ENCODE measurements at regions not wholly inside any gene's neighbourhood (a gene's known extent, or its start where the extent isn't known, plus 50 kb on each side); places are given as distances from the start of the nearest gene placed in this dataset.
"Not testable (repeated sequence)": the region's sequence is repeated elsewhere in the genome, so short reads cannot be mapped to it uniquely, and the experiment has no call there.

GRCh38 chr11:71089571-71089970, 162.8 kb downstream of the SHANK2 start:
- DNase-seq (ENCODE audit: low read depth, low spot score) (no peak), ATAC-seq (no peak)
- no TSS peak for BruUV-seq (replicated peaks)
- H3K9me3 ChIP-seq (ENCODE audit: control insufficient read depth, insufficient read depth, low read depth, low read length) = no peaks in the 10 kb centered on the region
- no peaks in the 10 kb centered on the region for H3K27me3 ChIP-seq (ENCODE audit: control insufficient read depth, insufficient read depth, low read length)
- H3K36me3 ChIP-seq (ENCODE audit: control insufficient read depth, insufficient read depth, low read length) = no peaks in the 10 kb centered on the region
- TF ChIP-seq TCF7L2 (IDR thresholded peaks at IDR 0.05; ENCODE audit: low read depth, low read length) (no peak), POLR2AphosphoS5 (IDR thresholded peaks at IDR 0.05; ENCODE audit: low read depth, low read length) (no peak), REST (IDR thresholded peaks at IDR 0.05; ENCODE audit: insufficient read depth in 1 of 2, low read depth in 2 of 2, low read length in 1 of 2) (no peak), CTCF (IDR thresholded peaks at IDR 0.05) (no peak), SIN3A (IDR thresholded peaks at IDR 0.05; ENCODE audit: borderline replicate concordance, insufficient read depth, low read depth, low read length) (no peak)
- H3K4me3 ChIP-seq (ENCODE audit: low read depth in 2 of 2, low read length in 2 of 2) = no peak overlapping the region
- ChIA-PET CTCF (no interaction called here), POLR2A (no interaction called here)
- no peak overlapping the region for H3K27ac ChIP-seq (ENCODE audit: low read length)
- H3K4me1 ChIP-seq (ENCODE audit: control insufficient read depth, insufficient read depth, low read length) = no peaks in the 10 kb centered on the region
- in situ Hi-C loops (cut with HindIII; ENCODE audit: low pct_unique_long_range_greater_than_20kb, low sequenced_read_pairs) (no loop called here), intact Hi-C loops (cut with micrococcal nuclease; ENCODE audit: unreplicated experiment) (loop anchor here (2.0 kb wide), 1 partner anchor 283 kb away; no protein-coding TSS in a partner anchor)

DNA sequence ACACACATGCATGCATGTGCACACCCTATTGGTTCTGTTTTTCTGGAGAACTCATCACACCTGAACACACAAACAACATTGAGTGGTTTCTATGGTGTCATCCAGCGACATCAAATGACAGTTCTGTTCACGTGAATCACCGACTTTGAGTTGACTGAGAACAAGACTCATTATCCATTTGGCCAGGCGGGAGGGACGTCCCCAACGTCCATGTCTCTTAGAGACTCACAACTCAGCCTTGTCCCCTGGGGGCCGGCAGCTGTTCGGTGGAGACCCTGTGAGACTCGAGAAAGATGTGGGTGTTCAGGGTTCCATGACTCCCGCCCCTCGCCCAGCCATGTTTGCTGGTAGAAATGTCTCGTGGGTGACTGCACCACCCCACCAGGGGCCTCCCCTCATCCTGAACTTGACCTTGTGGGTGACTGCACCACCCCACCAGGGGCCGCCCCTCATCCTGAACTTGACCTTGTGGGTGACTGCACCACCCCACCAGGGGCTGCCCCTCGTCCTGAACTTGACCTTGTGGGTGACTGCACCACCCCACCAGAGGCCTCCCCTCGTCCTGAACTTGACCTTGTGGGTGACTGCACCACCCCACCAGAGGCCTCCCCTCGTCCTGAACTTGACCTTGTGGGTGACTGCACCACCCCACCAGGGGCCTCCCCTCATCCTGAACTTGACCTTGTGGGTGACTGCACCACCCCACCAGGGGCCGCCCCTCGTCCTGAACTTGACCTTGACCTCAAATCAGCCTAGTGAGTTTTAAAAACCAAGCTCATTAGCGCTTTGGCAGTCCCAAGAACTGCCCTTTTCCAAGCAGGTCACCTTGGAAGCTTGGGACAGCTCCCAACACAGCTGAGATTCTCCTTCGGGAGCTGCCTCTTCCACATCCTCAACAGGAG, 163.8 kb downstream of the SHANK2 start:
- H3K4me1 ChIP-seq (ENCODE audit: control insufficient read depth, insufficient read depth, low read length); CTCF ChIA-PET: not testable (repeated sequence)

DNA sequence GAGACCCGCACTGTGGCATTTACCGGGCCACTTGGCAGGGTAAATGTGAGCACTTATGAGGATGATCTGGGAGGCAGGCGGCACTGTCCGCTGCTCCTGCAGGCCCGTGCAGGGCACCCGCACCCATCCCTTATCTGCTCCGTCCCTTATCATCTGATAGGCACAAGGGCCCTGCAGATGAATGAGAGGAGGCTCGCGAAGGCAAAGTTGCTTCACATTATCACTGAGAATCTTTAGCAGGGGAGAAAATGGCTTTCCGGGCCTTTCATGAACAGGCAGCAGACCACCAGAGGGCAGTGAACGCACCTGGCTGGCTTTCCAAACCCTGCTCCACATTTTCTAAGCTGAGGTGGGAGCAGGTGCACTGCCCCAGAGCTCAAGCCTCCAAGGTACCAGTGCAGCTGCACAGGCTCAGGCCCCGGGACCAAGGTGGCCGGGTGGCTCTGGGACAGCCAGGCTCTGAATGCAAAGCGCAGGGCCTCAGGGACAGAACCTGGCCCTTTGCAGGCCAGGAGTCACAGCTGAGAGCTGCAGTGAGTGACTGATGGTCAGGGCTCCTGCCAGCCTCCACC, 165.6 kb downstream of the SHANK2 start:
- Histone ChIP-seq H3K27ac (ENCODE audit: low read length) (no peak overlapping the region), H3K9me3 (ENCODE audit: control insufficient read depth, insufficient read depth, low read depth, low read length) (no peaks in the 10 kb centered on the region), H3K36me3 (ENCODE audit: control insufficient read depth, insufficient read depth, low read length) (no peaks in the 10 kb centered on the region), H3K27me3 (ENCODE audit: control insufficient read depth, insufficient read depth, low read length) (no peaks in the 10 kb centered on the region), H3K4me1 (ENCODE audit: control insufficient read depth, insufficient read depth, low read length) (no peaks in the 10 kb centered on the region), H3K4me3 (ENCODE audit: low read depth in 2 of 2, low read length in 2 of 2) (no peak overlapping the region)
- no TSS peak for BruUV-seq (replicated peaks)
- TF ChIP-seq POLR2AphosphoS5 (IDR thresholded peaks at IDR 0.05; ENCODE audit: low read depth, low read length) (no peak), CTCF (IDR thresholded peaks at IDR 0.05) (peak; percentile 88)
- ATAC-seq (peak; percentile 84), DNase-seq (ENCODE audit: low read depth, low spot score) (no peak)
- in situ Hi-C loops (cut with HindIII; ENCODE audit: low pct_unique_long_range_greater_than_20kb, low sequenced_read_pairs) = no loop called here
- CTCF ChIA-PET = interaction anchor here (0.7 to 1.1 kb wide), 5 partner anchors 167 to 333 kb away, joined by 3 to 9 read pairs (median 5); no protein-coding TSS in a partner anchor
- POLR2A ChIA-PET = no interaction called here
- intact Hi-C loops (cut with micrococcal nuclease; ENCODE audit: unreplicated experiment) = no loop called here

More for the DNA sequence above, 163.8 kb downstream of the SHANK2 start:
- H3K9me3 ChIP-seq (ENCODE audit: control insufficient read depth, insufficient read depth, low read depth, low read length); ATAC-seq; H3K36me3 ChIP-seq (ENCODE audit: control insufficient read depth, insufficient read depth, low read length); H3K4me3 ChIP-seq (ENCODE audit: low read depth in 2 of 2, low read length in 2 of 2); H3K27ac ChIP-seq (ENCODE audit: low read length); BruUV-seq (replicated peaks); DNase-seq (ENCODE audit: low read depth, low spot score); H3K27me3 ChIP-seq (ENCODE audit: control insufficient read depth, insufficient read depth, low read length); POLR2A ChIA-PET; in situ Hi-C loops (cut with HindIII; ENCODE audit: low pct_unique_long_range_greater_than_20kb, low sequenced_read_pairs): not testable (repeated sequence)
- intact Hi-C loops (cut with micrococcal nuclease; ENCODE audit: unreplicated experiment) = loop anchor here (2.0 kb wide), 1 partner anchor 284 kb away; no protein-coding TSS in a partner anchor
